ENCODE measurements at regions not wholly inside any gene's neighbourhood (a gene's known extent, or its start where the extent isn't known, plus 50 kb on each side); places are given as distances from the start of the nearest gene placed in this dataset.

DNA sequence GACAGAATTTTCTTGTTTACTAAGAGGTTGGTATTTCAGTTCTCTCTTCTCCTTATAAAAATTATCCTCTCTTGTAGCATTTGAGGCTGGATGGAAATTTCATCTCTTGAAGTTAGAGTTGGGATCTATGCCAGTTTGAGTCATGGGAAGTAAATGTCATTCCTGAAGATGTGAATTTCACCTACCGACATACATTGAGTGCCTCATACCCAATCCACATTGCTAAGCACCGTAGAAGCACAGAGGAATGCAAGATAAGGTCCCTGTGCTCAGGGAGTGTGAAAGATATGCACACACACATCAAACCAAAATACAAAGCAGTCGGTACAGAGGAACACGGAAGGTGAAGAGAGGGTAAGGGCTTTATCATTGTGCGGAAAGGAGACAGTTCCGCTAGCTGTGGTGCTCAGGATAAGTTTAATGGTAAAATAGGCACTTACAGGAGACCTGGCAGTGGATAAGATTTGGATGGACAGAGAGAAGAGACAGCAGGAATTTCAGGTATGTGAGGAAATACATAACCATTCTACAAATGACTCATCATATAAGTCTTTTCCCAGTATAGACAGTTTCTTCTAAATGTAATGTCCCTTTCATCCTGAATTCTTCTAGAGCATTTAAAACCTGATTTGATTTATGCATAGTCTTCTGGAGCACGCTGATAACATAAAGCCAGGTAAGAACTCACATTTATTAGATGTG is 205.3 kb upstream of the ST6GAL2 start:
- TF ChIP-seq, protein P1, sequence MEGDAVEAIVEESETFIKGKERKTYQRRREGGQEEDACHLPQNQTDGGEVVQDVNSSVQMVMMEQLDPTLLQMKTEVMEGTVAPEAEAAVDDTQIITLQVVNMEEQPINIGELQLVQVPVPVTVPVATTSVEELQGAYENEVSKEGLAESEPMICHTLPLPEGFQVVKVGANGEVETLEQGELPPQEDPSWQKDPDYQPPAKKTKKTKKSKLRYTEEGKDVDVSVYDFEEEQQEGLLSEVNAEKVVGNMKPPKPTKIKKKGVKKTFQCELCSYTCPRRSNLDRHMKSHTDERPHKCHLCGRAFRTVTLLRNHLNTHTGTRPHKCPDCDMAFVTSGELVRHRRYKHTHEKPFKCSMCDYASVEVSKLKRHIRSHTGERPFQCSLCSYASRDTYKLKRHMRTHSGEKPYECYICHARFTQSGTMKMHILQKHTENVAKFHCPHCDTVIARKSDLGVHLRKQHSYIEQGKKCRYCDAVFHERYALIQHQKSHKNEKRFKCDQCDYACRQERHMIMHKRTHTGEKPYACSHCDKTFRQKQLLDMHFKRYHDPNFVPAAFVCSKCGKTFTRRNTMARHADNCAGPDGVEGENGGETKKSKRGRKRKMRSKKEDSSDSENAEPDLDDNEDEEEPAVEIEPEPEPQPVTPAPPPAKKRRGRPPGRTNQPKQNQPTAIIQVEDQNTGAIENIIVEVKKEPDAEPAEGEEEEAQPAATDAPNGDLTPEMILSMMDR (IDR thresholded peaks at IDR 0.05): no peak
- TF ChIP-seq POLR2A (IDR thresholded peaks at IDR 0.05): no peak

Data from uterus (tissue), 2 donors.